DMS153 (cell line): ENCODE measurements at regions not wholly inside any gene's neighbourhood (a gene's known extent, or its start where the extent isn't known, plus 50 kb on each side); places are given as distances from the start of the nearest gene placed in this dataset.

Experiments
- DNase-seq: peaks from one replicate; lab custom pipeline; 2025; lab: John Stamatoyannopoulos, UW

DNA sequence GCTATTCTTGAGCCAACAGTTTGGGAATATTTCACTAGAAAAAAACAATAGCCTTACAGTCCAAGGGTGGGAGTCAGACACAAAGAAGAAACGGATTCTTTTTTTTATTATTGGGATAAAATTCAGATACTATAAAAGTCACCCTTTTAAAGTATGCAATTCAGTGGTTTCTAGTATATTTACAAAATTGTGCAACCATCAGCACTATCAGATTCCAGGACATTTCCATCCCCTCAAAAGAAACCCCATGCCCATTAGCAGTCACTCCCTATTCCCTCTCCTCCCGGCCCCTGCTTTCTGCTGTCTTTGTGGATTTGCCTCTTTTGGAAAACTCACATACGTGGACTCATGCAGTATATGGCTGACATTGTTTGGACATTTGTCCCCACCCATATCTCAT, 134.4 kb downstream of the C16orf95 start:
- no peak for DNase-seq

DNA sequence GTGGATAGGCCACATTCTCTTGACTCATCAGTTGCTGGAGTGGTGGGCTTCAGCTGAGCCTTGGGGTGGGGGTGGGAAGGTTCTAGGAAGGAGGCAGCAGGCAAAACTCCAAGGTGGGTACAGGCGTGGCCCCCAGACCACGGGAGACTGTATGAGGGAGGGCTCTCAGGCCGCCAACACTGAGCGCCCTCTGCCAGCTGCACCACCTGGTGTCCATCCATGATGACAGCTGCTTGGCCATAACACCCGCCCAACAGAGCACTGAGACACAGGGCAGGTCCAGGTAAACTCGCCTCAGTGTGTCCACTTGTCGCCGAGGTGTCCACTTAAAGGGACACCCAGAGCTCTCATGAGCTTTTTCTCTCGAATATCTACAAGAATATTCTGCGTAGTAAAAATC, 133.5 kb downstream of the C16orf95 start:
- no peak for DNase-seq

DNA sequence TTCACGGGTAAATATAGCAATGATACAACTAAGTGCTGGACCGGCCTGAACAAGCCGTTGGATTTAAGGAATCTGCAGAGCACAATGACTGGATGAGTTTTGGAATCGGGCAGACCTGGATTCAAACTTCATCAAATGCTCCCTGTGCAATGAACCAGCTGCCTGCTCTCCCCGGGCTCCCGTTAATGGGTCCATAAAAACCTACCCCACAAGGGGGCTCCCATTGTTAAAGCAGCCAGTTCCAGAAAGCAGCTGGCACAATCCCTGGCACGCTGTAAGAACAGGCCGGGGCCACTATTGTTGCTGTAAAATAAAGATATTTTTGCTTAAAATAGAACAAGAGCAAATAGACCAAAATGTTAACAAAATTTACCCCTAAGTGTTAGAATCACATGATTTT, 131.9 kb downstream of the C16orf95 start:
- DNase-seq = no peak

DNA sequence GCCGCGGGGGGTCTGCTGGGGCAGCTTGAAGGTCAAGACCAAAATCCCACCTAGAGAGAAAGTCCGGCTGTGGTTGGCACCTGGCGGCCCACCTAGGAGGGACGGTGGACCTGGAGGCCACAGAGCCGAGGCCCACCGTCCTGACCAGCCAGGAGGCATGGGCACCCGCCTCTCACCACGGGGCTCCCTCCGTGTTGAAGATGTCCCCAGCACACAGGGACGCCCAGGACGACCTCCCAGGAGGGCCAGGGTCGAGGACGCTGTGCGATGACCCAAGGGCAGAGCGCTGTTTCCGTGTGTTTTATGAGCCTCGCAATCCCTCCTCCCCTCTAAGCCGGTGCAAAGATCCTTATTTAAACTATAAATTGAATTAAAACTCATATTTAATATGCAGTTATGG, 131.2 kb downstream of the C16orf95 start:
- DNase-seq = no peak

DNA sequence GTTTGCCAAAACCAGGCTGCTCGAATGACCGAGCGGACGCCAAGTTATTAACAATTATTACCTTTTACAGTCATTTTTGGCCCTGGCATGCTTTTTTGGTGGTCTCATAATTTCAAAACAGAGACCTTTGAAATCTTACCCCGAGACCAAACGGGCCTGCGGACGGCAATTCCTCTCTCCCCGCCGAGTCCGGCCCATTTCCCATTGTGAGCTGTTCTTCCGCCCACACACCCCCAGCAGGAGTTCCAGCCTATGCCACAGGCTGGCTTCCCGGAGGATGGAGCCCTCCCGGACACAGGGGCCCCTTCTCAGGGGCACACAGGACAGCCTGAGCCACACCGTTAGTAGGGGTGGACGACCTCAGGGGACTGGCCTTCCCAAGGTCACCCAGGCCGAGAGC, 130.7 kb downstream of the C16orf95 start:
- no peak for DNase-seq

DNA sequence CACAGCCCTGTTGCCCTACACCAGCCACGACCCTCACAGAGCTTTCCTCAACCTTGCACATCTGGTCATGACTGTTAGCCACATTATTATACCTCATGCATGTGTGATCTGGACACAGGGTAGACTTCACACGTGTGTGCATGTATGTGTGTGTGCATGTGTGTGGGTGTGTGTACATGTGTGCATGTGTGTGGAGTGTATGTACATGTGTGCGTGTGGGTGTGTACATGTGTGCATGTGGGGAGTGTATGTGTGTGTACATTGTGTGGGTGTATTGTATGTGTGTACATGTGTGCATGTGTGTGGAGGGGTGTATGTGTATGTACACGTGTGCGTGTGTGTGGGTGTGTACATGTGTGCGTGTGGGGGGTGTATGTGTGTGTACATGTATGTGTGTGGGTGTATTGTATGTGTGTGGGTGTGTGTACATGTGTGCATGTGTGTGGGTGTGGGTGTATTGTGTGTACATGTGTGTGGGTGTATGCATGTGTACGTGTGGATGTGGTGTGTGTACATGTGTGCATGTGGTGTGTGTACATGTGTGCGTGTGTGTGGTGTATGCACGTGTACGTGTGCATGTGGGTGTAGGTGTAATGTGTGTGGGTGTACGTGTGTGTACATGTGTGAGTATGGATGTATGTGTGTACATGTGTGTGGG, 130.2 kb downstream of the C16orf95 start:
- DNase-seq = no peak

DNA sequence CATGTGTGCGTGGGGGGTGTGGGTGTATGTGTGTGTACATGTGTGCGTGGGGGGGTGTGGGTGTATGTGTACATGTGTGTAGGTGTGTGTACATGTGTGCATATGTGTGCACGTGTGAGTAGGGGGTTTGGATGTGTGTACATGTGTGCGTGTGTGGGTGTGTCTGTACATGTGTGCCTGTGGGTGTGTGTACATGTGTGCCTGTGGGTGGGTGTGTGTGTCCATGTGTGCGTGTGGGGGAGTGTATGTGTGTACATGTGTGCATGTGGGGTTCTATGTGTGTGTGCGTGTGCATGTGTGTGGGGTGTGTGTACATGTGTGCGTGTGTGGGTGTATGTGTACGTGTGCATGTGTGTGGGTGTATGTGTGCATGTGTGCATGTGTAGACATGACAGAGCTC, 129.1 kb downstream of the C16orf95 start:
- DNase-seq = no peak

DNA sequence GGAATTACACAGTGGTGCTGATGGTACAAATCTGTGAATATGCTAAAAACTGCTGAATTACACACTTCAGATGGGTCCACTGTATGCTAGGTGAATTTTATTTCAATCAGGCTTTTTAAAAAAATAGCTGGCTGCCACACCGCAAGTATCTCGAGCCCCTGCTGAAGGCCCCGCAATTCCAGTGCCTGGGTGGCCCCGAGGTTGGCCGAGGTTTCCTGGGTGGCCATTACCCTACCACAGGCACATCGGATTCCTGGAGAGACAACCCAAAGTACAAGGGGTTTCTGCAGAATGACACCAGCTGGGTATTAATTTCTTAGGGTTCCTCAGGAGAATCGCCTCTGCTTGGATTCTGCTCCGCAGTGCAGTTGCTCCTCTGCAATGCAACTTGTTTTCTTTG, 127.8 kb downstream of the C16orf95 start:
- DNase-seq = no peak

DNA sequence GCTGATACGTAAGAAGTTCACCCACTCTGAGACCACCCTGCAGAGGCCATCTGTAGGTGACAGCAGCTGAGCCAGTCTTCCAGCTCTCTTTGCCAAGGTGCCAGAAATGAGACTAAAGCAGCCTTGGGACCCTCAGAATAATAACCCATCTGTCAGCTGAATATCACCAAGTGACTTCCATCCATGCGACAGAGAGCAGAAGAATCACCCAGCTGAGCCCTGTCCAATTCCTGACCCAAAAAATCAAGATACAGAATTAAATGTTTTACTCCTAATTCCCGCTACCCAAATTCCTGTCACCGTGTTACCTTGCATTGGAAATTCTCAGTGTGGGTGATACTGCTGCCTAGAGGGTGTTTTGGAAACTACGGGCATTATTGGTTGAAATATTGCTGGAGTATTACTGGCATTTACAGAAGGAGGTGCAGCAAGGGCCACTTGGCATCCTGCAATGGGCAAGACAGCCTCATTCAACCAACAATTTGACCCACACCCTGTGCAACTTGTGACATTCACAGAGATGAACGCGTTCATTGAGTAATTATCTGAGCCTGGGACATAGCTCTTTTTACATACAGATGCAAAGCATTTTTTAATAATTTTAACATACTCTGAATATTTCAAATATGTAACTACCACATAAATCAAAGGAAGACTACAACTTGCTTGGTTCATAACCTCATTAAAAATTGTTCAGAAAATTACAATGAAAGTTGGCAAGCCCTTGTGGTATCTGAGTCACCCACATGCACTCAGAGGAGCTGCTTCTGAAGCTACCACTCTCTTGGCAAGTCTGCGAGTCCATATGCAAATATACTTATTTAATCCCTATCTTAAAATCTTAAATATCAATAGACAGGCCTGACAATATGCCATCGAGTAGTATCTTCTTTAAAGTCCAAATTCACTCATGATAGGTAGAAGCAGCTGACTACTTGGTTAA, 126.6 kb downstream of the C16orf95 start:
- no peak for DNase-seq

DNA sequence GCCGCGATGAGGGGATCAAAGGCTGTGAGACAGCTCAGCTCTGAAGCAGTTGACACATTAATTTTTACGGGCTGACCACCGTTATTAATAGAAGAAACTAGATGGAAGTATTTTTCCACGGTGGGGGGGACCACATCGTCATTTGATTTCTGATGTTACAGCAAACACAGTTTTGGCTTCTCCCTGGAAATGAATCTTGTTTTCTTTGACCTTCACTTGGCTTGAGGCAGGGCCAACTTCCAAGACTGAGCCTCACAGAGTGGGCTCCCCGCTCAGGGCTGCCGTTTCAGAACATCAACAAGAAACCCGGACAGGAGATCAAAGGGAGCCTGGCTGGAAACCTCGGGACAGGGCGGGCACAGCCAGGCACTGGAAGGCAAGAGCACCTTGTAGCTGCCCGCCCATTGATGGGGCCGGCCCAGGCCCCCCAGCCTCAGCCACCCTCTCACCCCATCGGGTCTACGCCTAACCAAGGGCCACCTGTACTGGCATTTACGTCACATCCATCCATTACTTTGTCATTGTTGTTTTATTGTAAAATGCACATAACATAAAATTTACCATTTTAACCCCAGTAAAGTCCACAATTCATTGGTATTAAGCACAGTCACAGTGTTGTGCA, 124.6 kb downstream of the C16orf95 start:
- DNase-seq = no peak

DNA sequence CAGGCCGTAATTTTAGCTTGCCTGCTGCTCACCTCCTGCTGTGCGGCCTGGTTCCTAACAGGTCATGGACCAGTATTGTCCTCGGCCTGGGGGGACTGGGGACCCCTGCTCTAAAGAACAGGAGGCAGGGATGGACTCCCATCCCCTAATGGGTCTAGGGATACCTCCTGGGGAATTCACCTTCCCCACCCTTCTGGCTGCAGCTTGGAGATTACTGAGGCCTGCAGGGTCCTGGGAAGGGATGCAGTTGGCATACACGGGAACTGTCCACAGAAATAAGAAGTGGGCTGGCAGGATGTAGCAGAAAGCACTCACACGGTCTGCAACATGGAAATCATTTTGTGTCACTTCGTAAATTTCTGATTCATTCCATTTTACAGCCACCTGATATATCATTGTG, 123.0 kb downstream of the C16orf95 start:
- no peak for DNase-seq

DNA sequence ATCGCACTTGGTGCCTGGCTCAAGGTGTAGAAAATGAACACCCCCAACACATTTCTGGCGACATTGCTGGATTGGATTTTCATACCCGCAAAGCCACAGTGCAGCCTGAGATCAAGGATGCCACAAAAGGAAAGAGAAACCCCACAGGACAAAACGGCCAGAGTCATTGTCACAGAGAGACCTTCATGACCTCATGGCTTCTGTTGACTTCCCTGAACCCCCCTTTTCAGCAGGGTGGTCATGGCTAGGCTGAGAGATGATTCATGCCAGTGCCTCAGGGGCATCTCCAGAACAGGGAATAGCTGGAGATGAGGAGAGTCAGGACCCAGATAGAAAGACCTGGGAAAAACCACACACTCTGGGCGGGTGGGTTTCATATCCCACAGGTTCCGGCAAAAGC, 122.0 kb downstream of the C16orf95 start:
- no peak for DNase-seq

DNA sequence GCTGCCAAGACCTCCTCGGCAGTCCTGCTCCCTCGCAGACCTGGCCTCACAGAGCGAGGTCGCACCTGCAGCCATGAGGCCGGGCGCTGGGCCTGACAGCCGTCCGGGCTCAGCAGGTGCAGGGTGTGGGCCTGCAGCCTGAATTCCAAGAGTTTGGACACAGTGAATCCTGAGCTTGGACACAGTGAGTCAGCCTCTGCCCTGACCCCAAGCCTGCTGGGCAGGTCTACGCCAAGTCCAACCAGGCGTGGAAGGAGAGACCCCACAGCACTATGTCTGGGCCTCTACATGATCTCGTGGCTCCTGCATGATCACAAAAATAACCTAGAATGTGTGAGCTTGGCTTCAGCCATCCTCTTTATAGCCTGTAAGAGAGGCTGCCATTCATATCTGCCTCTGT, 121.0 kb downstream of the C16orf95 start:
- DNase-seq = no peak

DNA sequence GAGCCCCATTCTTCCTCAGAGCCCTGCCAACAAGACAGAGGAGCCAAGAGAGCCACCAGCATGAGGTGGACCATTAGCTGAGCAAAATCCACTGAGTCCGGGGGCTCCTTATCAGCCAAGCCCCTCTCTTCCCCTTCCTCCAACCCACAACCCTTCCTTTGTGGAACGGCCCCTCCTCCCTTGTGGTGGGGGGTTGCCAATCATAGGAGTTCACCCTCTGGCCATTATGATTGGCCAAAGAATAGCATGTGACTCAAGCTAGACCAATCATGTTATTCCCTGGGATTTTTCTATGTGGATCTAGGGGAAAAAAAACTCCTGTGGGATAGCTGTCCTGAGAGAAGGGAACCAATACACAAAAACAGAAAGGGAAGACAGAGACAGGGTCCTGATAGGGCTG, 120.5 kb downstream of the C16orf95 start:
- no peak for DNase-seq

DNA sequence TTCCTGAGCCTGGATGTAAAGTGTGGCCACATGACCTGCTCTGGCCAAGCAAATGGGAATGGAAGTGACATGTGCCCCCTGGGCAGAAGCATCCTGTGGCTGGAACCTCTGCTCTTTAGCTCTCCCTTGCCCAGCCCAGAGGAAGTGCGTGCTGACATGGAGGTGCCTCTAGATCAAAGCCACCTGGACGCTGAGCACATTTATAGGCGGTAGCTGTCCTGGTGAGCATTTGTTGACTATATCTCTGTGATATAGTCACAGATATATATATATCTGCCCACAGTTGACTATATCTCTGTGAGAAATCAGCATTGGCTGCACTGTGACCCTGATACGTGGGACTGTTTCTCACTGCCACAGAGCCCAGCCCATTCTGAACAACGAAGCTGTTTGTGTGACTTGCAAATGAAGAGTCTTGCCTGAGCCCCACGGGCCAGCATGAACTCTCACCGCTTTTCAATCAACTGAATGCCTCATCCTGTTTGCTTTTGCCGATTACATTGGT, 118.8 kb downstream of the C16orf95 start:
- peak; percentile 14 for DNase-seq

DNA sequence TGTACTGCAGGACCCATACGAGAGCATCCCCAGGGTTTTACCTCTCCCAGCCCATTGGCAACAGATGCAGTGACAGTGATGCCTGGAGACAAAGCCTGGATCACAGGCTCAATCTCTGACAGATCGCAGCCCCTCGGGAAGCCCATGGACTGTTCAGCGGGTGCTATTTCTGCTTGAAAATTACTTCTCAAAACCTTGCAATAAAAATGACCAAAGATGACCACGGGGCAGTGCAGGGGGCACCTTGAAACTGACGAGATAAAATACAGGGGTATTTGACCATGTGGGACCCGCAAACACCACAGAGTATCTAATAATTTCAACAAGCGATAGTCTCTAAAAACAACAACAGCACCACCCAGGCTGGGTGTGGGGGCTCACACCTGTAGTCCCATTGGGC, 118.3 kb downstream of the C16orf95 start:
- no peak for DNase-seq

DNA sequence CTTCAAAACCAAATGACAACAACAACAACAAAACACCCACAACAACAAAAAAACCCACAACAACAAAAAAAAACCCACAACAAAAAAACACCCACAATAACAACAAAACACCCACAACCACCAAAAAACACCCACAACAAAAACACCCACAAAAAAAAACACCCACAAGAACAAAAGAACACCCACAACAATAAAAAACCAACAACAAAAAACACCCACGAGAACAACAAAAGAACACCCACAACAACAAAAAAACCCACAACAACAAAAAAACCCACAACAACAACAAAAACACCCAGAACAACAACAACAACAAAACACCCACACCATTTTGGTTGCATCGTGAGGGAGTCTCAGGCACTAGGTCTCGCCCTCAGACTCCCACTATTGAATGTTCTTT, 117.8 kb downstream of the C16orf95 start:
- no peak for DNase-seq

DNA sequence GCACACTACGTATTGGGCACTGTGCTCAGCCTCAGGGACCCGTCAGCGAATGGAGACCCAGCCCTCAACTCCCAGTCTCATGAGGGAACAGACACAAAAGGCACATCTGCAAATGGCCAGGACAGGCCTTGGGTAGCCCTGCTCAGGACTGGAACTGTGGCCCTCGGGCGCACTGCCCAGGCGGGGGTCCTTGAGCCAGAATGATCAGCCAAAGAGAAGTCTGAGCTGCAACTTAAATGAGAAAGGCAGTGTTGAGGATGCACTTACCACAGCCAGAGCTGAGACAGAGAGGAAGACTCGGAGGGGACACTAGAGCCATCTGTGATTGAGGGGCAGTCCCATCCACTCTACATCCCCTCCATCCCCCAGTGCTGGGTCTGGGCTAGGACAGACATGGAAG, 117.3 kb downstream of the C16orf95 start:
- DNase-seq = no peak

DNA sequence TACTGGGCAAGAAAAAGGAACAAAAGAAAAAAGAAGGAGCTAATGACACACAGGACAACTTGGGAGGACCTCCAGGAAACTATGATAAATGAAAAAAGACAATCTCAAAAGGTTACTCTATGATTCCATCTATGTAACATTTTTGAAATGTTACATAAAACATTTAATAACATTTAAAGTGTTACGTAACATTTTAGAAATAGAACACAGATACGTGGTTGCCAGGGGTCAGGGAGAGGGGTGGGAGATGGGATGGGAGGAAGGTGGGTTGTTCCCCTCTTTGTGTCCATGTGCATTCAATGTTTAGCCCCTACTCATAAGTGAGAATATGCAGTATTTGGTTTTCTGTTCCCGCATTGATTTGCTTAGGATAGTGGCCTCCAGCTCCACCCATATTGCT, 116.6 kb downstream of the C16orf95 start:
- DNase-seq = no peak

DNA sequence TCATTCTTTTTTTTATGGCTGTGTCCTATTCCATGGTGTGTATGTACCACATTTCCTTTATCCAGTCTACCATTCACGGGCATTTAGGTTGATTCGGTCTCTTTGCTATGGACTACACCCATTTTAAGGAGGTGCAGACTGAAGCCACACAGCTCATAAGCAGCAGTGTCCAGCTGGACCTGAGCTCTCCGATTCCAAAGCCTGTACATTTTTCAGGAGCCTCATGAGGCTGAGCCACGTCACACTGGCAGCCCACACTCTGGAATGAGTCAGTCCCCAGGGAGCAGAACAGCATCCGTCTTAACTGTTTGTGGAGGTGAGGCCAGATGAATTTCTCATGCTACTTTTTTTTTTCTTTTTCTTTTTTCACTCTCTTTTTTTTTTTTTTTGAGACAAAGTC, 116.1 kb downstream of the C16orf95 start:
- no peak for DNase-seq

DNA sequence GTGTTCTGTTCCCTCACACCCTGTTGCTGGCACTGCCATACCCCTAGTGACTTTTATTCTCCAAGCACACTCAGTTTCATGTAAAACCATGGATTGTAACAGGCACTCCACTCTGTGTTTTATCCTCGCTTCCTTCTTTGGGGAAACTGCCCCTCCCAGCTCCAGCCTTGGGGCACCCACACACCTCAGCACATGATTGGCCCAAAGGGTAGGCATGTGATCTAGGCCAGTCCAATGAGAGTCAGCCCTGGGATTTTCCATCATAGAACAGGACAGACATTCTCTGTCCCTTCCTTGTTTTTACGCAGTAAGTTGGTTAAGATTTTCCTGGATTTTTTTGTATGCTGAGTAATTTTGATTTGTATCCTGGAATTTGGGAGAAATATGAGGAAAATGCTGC, 115.4 kb downstream of the C16orf95 start:
- DNase-seq = no peak

DNA sequence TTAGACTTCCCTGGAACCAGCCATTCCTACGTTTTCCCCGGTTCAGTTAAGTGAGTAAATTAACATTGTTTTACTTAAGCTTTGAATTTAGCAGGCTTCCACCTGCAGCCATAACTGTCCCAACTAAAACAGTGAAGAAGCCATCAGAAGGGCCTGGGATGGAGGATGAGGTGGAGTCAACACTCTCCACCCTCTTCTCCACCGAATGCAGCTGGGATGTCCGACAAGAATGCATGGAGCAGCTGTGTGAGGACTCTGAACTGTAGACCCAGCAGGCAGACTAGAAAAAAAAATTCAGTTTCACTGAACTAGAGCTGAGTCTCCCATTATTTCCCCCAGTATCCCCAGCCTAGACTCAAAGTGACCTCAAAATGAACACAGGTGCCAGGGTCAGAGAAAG, 114.8 kb downstream of the C16orf95 start:
- DNase-seq = no peak

DNA sequence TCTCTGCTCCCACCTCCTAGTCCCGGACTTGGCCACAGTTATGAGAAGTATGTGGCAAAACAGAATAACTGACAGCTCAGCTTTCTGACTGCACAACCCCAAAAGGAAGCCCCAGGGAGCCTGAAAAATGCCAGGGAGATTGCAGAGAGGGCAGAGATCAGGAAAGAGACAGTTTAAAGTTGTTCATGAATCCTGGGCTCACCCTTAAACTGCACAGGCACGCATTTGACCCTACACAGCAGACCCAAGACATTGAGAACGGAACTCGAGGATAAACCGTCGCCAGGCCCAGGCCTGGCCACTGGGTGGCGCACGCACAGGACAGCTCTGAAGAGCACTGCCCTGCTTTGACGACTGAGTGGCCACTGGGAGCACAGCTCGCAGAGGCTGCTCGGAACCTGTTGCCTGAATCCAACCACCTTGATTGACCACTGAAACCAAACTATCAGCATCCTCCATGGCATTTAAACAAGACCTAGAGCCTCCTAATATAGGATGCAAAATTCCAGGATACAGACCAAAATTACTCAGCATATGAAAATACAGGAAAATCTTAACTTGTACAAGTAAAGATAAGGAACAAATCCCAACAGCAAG, 114.0 kb downstream of the C16orf95 start:
- peak; percentile 4 for DNase-seq
